ENCODE measurements at regions not wholly inside any gene's neighbourhood (a gene's known extent, or its start where the extent isn't known, plus 50 kb on each side); places are given as distances from the start of the nearest gene placed in this dataset.

DNA sequence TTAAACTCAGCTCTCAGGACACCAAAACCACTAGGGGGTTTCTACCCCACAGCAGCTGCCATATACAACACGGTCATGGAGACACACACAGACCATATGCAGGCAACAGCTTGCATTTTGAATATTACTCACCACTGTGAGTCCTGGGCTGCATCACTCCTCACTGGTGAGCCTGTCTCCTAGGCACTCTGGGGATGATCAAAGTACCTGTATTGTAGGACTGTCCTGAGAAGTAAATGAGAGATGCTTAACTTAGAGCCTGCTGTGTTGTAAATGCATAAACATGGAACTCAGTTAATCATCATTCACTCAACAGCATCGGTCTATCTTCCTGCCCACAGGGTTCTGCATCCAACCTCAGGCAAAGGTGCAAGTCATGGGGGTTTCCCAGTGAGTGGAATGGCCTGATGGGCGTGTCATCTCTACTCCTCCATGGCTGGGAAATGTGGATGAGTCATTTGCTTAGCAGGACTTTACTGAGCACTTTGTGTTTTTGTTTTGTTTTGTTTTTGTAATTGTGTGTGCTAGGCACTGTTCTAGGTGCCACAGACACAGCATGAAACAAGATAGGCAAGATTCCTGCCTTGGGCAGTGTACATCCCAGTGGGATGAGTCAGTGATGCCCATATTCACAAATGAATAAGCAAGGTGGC is 1141.2 kb upstream of the TMEM132C start:
- no peaks in the 10 kb centered on the region for H3K27me3 ChIP-seq (ENCODE audit: control insufficient read depth, insufficient read depth, low read length)
- H3K36me3 ChIP-seq (ENCODE audit: control insufficient read depth in 2 of 3, insufficient read depth in 3 of 3, low read length in 3 of 3) = no peaks in the 10 kb centered on the region
- H3K4me3 ChIP-seq (ENCODE audit: low read length in 3 of 3) = no peak overlapping the region
- no peak overlapping the region for H3K27ac ChIP-seq (ENCODE audit: low read depth in 2 of 2, low read length in 2 of 2)
- FAIRE-seq (no peak), DNase-seq (no peak)
- no peak overlapping the region for H3K9ac ChIP-seq (ENCODE audit: low read length in 3 of 3)
- H3K9me3 ChIP-seq (ENCODE audit: control insufficient read depth in 2 of 3, insufficient read depth in 1 of 3, low read length in 3 of 3) = no peaks in the 10 kb centered on the region
- intact Hi-C loops (cut with DNase I) = no loop called here
- no peaks in the 10 kb centered on the region for H3K4me1 ChIP-seq (ENCODE audit: control insufficient read depth in 2 of 3, insufficient read depth in 2 of 3, low read depth in 1 of 3, low read length in 3 of 3)
- TF ChIP-seq, protein P1, sequence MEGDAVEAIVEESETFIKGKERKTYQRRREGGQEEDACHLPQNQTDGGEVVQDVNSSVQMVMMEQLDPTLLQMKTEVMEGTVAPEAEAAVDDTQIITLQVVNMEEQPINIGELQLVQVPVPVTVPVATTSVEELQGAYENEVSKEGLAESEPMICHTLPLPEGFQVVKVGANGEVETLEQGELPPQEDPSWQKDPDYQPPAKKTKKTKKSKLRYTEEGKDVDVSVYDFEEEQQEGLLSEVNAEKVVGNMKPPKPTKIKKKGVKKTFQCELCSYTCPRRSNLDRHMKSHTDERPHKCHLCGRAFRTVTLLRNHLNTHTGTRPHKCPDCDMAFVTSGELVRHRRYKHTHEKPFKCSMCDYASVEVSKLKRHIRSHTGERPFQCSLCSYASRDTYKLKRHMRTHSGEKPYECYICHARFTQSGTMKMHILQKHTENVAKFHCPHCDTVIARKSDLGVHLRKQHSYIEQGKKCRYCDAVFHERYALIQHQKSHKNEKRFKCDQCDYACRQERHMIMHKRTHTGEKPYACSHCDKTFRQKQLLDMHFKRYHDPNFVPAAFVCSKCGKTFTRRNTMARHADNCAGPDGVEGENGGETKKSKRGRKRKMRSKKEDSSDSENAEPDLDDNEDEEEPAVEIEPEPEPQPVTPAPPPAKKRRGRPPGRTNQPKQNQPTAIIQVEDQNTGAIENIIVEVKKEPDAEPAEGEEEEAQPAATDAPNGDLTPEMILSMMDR (IDR thresholded peaks at IDR 0.05; ENCODE audit: borderline replicate concordance, extremely low read depth, insufficient read depth) = no peak

DNA sequence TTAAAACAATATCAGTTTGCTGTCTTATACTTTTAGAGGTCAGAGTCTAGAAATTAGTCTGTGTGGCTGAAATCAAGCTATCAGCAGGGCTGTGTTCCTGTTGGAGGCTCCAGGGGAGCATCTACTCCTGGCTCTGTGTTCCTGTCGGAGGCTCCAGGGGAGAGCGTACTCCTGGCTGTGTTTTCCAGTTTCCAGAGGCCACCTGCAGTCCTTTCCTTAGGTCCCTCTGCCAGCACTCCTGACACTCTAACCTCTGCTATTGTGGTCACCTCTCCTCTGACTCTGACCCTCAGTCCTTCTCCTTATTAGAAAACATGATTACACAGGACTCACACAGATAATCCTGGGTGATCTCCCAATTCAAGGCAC is 1140.7 kb upstream of the TMEM132C start:
- no peak overlapping the region for H3K9ac ChIP-seq (ENCODE audit: low read length in 3 of 3)
- H3K36me3 ChIP-seq (ENCODE audit: control insufficient read depth in 2 of 3, insufficient read depth in 3 of 3, low read length in 3 of 3) = no peaks in the 10 kb centered on the region
- TF ChIP-seq, protein P1 (IDR thresholded peaks at IDR 0.05; ENCODE audit: borderline replicate concordance, extremely low read depth, insufficient read depth) = no peak
- H3K4me1 ChIP-seq (ENCODE audit: control insufficient read depth in 2 of 3, insufficient read depth in 2 of 3, low read depth in 1 of 3, low read length in 3 of 3) = no peaks in the 10 kb centered on the region
- H3K9me3 ChIP-seq (ENCODE audit: control insufficient read depth in 2 of 3, insufficient read depth in 1 of 3, low read length in 3 of 3) = no peaks in the 10 kb centered on the region
- no peak overlapping the region for H3K4me3 ChIP-seq (ENCODE audit: low read length in 3 of 3)
- DNase-seq (no peak), FAIRE-seq (no peak)
- no peak overlapping the region for H3K27ac ChIP-seq (ENCODE audit: low read depth in 2 of 2, low read length in 2 of 2)
- no peaks in the 10 kb centered on the region for H3K27me3 ChIP-seq (ENCODE audit: control insufficient read depth, insufficient read depth, low read length)
- intact Hi-C loops (cut with DNase I) = no loop called here

DNA sequence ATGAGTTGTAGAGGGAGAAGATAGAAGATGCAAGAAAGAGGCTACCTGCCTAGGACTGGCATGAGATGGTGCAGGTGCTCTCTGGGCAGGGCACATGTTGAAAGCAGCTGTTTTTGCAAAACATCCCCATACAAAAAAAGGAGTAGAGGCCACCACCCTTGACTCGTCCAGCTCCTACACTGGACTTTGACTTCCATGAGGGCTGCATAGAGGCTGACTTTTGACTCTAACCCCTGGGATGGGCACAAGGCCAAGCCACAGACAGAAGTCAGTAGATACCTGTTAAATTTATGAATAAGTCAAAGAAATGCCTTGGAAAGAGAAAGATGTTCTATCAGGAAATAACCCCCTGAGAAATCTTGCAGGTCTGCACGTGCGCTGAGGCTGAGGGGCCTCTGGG is 1139.1 kb upstream of the TMEM132C start:
- H3K36me3 ChIP-seq (ENCODE audit: control insufficient read depth in 2 of 3, insufficient read depth in 3 of 3, low read length in 3 of 3) = no peaks in the 10 kb centered on the region
- no peaks in the 10 kb centered on the region for H3K4me1 ChIP-seq (ENCODE audit: control insufficient read depth in 2 of 3, insufficient read depth in 2 of 3, low read depth in 1 of 3, low read length in 3 of 3)
- TF ChIP-seq, protein P1 (IDR thresholded peaks at IDR 0.05; ENCODE audit: borderline replicate concordance, extremely low read depth, insufficient read depth) = no peak
- no peak overlapping the region for H3K4me3 ChIP-seq (ENCODE audit: low read length in 3 of 3)
- FAIRE-seq = no peak
- H3K9ac ChIP-seq (ENCODE audit: low read length in 3 of 3) = no peak overlapping the region
- DNase-seq = no peak
- no peaks in the 10 kb centered on the region for H3K27me3 ChIP-seq (ENCODE audit: control insufficient read depth, insufficient read depth, low read length)
- intact Hi-C loops (cut with DNase I) = no loop called here
- no peak overlapping the region for H3K27ac ChIP-seq (ENCODE audit: low read depth in 2 of 2, low read length in 2 of 2)
- H3K9me3 ChIP-seq (ENCODE audit: control insufficient read depth in 2 of 3, insufficient read depth in 1 of 3, low read length in 3 of 3) = no peaks in the 10 kb centered on the region
